ENCODE measurements at regions not wholly inside any gene's neighbourhood (a gene's known extent, or its start where the extent isn't known, plus 50 kb on each side); places are given as distances from the start of the nearest gene placed in this dataset.

DNA sequence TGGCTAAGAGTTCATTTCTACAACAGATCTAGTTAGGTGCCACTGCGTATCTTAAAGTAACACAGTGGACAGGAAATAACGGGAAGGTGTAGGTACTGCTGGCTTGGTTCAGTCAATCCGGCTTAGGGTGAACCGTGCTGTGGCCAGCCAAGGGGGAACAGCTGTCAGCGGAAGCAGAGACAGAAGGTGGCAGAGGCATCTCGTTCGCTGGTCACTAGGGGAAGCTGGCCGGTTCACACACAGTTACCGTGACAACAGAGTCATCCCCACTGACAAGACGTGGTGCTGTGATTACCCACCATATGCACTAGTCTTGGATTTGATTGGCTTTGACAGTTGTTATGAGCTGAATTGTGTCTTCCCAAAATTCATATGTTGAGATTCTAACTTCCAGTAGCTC is 58.8 kb upstream of the HDAC4 start:
- intact Hi-C loops (cut with DNase I, micrococcal nuclease) = no loop called here
- H3K27ac ChIP-seq (ENCODE audit: low read depth in 1 of 2, low read length in 2 of 2) = no peak overlapping the region
- Mint-ChIP-seq H3K4me3 (no peak overlapping the region), H3K36me3 (ENCODE audit: low read depth) (no peaks in the 10 kb centered on the region), H3K4me1 (ENCODE audit: low read depth) (no peaks in the 10 kb centered on the region), H3K27ac (no peak overlapping the region), H3K9me3 (no peaks in the 10 kb centered on the region), H3K27me3 (peaks cover 7% of the 10 kb centered on the region)
- TF ChIP-seq, protein P1, sequence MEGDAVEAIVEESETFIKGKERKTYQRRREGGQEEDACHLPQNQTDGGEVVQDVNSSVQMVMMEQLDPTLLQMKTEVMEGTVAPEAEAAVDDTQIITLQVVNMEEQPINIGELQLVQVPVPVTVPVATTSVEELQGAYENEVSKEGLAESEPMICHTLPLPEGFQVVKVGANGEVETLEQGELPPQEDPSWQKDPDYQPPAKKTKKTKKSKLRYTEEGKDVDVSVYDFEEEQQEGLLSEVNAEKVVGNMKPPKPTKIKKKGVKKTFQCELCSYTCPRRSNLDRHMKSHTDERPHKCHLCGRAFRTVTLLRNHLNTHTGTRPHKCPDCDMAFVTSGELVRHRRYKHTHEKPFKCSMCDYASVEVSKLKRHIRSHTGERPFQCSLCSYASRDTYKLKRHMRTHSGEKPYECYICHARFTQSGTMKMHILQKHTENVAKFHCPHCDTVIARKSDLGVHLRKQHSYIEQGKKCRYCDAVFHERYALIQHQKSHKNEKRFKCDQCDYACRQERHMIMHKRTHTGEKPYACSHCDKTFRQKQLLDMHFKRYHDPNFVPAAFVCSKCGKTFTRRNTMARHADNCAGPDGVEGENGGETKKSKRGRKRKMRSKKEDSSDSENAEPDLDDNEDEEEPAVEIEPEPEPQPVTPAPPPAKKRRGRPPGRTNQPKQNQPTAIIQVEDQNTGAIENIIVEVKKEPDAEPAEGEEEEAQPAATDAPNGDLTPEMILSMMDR (IDR thresholded peaks at IDR 0.05) = no peak
- no peaks in the 10 kb centered on the region for H3K4me1 ChIP-seq (ENCODE audit: insufficient read depth, low read length)
- DNase-seq (no peak), ATAC-seq (ENCODE audit: poor library complexity) (no peak)
- H3K27me3 ChIP-seq (ENCODE audit: control insufficient read depth in 1 of 2, insufficient read depth in 2 of 2, low read length in 2 of 2) = peaks cover 0 to 7% of the 10 kb centered on the region in 2 experiments
- POLR2A ChIA-PET = no interaction called here
- CTCF ChIA-PET = no interaction called here
- H3K9me3 ChIP-seq (ENCODE audit: control insufficient read depth in 1 of 2, insufficient read depth in 1 of 2, low read length in 2 of 2) = peaks cover 0 to 6% of the 10 kb centered on the region in 2 experiments
- H3K36me3 ChIP-seq (ENCODE audit: insufficient read depth, low read length) = no peaks in the 10 kb centered on the region
- H3K4me3 ChIP-seq (ENCODE audit: low read length) = no peak overlapping the region

DNA sequence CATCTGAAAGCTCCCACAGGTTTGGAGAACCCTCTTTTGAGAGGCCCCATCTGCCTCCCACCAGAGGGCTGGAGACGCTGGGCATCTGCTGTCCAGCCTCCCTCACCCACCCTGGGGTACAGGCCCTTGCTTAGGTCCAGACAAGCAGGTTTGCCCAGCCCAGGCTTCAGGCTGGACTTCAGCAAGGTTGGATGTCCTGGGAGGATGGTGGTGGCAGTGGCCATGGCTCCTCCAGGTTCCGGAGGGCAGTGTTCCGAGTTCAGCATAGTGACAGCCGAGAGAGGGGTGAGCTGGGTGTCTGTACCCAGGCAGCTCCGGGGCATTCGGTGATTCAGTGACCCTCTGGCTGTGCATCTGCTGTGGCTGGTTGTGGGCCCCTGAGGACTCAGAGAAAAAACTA is 58.2 kb upstream of the HDAC4 start:
- H3K9me3 ChIP-seq (ENCODE audit: control insufficient read depth in 1 of 2, insufficient read depth in 1 of 2, low read length in 2 of 2) = peaks cover 0 to 6% of the 10 kb centered on the region in 2 experiments
- Mint-ChIP-seq H3K27me3 (peaks cover 7% of the 10 kb centered on the region), H3K4me1 (ENCODE audit: low read depth) (no peaks in the 10 kb centered on the region), H3K9me3 (peaks cover 2% of the 10 kb centered on the region), H3K4me3 (no peak overlapping the region), H3K36me3 (ENCODE audit: low read depth) (no peaks in the 10 kb centered on the region), H3K27ac (no peak overlapping the region)
- H3K36me3 ChIP-seq (ENCODE audit: insufficient read depth, low read length) = no peaks in the 10 kb centered on the region
- intact Hi-C loops (cut with DNase I, micrococcal nuclease) = no loop called here
- DNase-seq (peak in 1 of 14 experiments; percentile 11), ATAC-seq (ENCODE audit: poor library complexity) (no peak)
- no peak overlapping the region for H3K4me3 ChIP-seq (ENCODE audit: low read length)
- H3K4me1 ChIP-seq (ENCODE audit: insufficient read depth, low read length) = no peaks in the 10 kb centered on the region
- POLR2A ChIA-PET = no interaction called here
- peaks cover 0 to 7% of the 10 kb centered on the region in 2 experiments for H3K27me3 ChIP-seq (ENCODE audit: control insufficient read depth in 1 of 2, insufficient read depth in 2 of 2, low read length in 2 of 2)
- no peak overlapping the region for H3K27ac ChIP-seq (ENCODE audit: low read depth in 1 of 2, low read length in 2 of 2)
- TF ChIP-seq, protein P1 (IDR thresholded peaks at IDR 0.05) = no peak
- CTCF ChIA-PET = no interaction called here

DNA sequence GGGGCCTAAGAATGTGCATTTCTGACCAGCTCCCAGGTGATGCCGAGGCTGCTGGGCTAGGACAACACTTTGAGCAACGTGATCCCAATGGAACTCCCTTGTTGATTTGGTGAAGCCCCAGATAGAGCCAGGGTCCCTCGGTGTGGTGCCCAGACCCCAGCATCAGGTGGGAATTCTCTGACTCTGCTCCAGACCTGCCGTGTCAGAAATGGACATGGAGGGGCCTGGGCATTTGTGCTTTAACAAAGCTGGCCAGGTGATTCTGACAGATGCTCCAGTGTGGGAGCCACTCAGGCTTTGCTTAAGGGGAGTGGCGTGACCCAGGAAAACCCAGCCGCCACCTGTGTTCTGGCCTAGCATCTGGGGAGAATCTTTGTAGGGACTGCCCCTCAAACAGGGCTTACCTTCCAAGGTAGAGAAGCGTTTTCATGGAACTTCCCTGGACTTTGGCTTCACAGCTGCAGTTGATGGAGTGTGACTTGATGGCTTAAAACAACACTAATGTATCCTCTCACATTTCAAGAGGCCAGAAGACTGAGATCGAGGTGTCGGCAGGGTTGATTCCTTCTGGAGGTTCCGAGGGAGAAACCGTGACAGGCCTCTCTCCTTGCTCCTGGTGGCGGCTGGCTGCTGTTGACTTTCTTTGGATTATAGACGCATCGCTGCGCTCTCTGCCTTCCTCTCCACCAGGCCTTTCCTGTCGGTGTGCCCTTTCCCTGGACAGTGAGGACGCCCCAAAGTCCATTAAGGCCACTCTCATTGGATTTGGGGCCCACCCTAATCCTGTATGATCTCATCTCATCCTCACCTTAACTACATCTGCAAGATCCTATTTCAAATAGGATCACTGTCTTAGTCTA is 57.0 kb upstream of the HDAC4 start:
- no peak for DNase-seq
- Histone ChIP-seq H3K9me3 (ENCODE audit: control insufficient read depth in 1 of 2, insufficient read depth in 1 of 2, low read length in 2 of 2) (peaks cover 0 to 12% of the 10 kb centered on the region in 2 experiments), H3K4me1 (ENCODE audit: insufficient read depth, low read length) (no peaks in the 10 kb centered on the region), H3K27me3 (ENCODE audit: control insufficient read depth in 1 of 2, insufficient read depth in 2 of 2, low read length in 2 of 2) (peaks cover 0 to 7% of the 10 kb centered on the region in 2 experiments), H3K36me3 (ENCODE audit: insufficient read depth, low read length) (no peaks in the 10 kb centered on the region), H3K4me3 (ENCODE audit: low read length) (no peak overlapping the region), H3K27ac (ENCODE audit: low read depth in 1 of 2, low read length in 2 of 2) (no peak overlapping the region)
- Mint-ChIP-seq H3K4me1 (ENCODE audit: low read depth) (no peaks in the 10 kb centered on the region), H3K9me3 (peaks cover 7% of the 10 kb centered on the region), H3K36me3 (ENCODE audit: low read depth) (peaks cover 5% of the 10 kb centered on the region), H3K27me3 (peaks cover 7% of the 10 kb centered on the region), H3K27ac (no peak overlapping the region), H3K4me3 (no peak overlapping the region)
- intact Hi-C loops (cut with DNase I, micrococcal nuclease) = no loop called here
- ChIA-PET CTCF (no interaction called here), POLR2A (no interaction called here)
- TF ChIP-seq, protein P1 (IDR thresholded peaks at IDR 0.05) = no peak
- no peak for ATAC-seq (ENCODE audit: poor library complexity)
